GM18858 (cell line): ENCODE measurements at regions not wholly inside any gene's neighbourhood (a gene's known extent, or its start where the extent isn't known, plus 50 kb on each side); places are given as distances from the start of the nearest gene placed in this dataset.
"Not testable (repeated sequence)": the region's sequence is repeated elsewhere in the genome, so short reads cannot be mapped to it uniquely, and the experiment has no call there.

Source experiments
- ATAC-seq: cut with Tn5 transposase; IDR thresholded peaks from one replicate; pipeline ENCODE4 v1.9.1; 2021; ENCODE audit not compliant: unreplicated experiment

DNA sequence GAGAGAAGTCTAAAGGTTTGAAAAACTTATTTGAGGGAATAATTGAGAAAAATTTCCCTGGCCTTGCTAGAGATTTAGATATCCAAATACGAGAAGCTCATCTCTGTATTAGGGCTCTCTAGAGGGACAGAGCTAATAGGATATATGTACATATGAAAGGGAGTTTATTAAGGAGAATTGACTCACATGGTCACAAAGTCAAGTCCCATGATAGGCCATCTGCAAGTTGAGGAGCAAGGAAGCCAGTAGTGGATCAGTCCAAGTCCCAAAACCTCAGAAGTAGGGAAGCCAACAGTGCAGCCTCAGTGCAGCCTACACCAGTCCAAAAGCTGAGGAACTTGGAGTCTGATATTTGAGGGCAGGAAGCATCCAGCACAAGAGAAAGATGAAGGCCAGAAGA, 126.7 kb downstream of the PJA2 start:
- ATAC-seq: not testable (repeated sequence)

DNA sequence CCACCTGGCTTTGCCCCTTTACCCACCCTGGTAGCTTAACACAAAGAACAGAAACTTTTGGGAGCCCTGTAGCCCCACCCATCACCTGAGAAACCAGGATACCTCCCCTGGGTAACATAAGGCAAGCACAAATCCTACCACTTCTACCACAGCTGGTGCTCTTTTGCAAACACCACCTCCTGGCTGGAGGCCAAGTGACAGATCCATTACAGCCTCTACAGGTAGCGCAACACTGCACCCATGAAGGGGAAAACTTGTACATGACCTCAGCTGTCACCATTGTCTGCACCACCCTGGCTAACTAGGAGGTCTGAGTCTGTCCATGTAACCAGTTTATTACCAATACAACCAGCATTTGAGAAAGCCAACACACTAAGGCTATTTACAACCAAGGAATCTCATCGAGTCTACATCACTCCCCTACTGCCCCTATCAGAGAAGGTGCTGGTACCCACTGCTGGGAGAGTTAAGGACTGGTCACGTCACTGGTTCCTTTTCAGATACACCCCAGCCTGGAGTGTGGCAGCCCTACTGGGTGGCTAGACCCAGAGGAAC, 128.6 kb downstream of the PJA2 start:
- no peak for ATAC-seq

DNA sequence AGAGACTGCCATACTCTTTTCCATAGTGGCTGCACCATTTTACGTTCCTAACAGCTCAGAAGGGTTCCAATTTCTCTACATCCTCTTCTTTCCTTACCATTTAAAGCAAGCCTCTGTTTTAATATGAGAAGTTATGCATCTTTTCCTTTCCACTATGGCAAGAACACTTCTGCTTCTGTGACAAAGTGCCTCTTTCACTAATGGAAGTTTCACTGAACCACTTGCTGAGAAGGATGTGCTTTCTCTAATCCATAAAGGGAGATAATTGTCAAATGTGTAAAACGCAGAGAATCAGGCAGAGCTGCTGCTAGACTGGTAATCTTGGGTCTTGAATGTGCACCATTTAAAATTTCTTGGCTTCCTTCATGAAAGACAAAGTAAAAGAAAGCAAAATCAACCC, 131.6 kb downstream of the PJA2 start:
- ATAC-seq: no peak

DNA sequence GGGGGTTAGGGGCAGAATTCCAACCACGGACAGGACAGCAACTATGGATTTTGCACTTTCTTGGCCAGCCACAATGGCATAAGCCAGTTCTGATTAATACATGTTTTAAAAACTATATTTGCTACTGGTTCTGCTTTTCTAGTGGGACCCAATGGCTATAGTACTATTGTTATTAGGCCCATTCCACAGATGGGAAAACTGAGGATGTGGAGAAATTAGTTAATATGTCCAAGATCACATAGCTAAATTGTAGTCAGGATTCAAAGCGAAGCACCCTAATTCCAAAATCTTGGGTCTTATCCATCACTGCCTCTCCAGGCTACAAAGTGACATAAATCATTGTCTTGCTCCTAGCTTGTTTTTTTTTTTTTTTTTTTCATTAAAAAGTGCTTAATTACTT, 133.9 kb downstream of the PJA2 start:
- no peak for ATAC-seq

DNA sequence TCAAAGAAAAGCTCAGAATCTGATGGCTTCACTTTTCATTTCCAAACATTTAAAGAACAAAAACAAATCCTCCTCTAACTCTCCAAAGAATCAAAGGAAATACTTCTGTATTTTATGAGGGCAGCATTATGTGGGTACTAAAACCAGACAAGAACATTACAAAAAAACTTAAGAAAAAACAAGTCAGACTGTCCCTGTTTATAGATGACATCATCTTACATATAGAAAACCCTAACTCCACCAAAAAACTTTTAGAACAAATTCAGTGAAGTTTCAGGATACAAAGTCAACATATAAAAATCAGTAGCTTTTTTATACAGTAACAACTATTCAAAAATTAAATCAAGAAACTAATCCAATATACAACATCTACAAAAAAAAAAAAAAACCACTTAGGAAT, 136.2 kb downstream of the PJA2 start:
- ATAC-seq: no peak

DNA sequence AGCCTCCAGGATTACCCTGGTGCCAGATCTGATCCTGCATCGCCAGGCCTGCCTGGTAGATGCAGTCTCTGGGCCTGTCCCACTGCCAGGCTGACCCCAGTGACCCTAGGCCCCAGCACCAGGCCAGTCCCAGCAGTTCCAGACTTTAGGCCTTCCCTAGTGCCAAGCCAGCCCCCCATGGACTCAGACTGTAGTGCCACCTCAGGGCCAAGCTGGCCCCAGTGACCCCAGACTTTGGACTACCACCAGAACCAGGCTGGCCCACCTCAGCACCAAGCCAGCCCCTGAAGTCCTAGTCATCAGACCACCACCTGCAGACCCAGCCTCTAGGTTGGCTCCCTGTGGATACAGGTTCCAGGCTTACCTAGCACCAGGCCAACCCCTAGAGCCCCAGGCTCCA, 142.5 kb downstream of the PJA2 start:
- no peak for ATAC-seq

DNA sequence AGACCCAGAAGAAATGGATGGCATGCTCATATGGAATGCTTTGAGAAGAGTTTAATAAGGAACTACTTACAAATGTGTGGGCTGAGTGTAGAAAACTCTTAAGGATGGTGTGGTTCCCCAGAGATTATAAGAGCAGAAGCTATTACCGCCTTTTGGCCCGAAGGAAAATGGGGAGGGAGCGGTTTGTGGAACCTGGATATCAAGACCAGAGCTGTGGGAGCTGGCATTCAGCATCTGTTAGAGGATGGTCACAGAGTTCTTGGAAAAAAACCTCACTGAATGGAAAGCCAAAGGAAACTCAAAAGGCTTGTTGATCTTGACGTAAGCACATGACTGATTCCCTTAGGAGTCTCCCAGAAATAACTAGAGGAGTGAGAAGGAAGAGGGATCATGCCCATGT, 151.0 kb downstream of the PJA2 start:
- no peak for ATAC-seq

DNA sequence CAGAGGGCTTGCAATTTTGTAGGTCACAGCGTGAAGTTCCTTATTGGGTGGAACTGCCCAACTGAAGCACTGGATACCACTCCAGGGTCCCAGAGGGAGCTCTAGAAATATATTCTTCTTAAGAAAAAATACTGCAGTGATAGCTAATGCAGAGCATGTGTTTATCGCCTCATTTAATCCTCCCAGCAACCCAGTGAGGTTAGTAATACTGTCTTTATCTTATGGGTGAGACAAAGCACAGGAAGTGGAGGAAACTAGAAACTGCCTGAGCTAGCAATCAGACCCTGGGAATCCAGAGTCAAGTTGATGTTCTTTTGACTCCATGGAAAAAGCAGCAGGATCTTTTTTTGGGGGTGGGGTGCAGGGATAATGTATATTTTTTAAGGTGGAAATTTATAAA, 153.3 kb downstream of the PJA2 start:
- no peak for ATAC-seq

DNA sequence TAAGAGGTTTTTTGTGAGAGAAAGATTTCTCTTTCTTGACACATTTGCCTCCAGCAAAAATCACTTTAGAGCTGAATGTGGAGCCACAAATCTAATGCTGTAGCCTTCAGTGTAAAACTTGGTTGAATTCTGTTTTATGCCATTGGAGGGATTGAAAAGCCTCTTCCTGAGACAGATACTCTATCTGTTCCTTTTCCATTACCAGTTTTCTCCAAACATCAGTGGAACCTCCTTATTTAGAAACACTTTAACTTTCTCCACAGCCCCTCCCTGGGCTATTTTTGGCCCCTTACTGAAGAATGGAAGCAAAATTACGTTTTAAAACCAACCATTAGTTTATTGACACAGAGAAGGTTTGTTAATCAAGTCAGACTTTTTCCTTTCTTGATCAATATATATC, 155.3 kb downstream of the PJA2 start:
- no peak for ATAC-seq

DNA sequence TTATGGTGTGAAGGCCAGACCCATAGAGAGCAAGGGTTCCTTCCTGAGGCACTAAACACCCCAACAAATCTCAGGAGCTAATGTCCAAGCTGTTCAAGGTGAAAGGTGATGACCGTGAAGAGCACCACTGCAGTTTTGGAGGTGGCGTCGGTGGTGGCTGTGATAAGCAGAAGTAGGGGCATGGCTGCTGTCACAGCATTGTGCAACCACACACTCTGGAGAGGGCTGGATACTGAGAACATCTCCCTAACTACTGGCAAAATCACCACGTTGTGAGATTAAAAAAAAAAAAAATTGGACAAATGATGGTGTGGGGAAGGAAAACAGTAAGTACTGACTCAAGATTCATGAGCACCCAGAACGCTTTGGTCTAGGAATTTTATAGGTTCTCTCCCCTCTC, 156.5 kb downstream of the PJA2 start:
- no peak for ATAC-seq

DNA sequence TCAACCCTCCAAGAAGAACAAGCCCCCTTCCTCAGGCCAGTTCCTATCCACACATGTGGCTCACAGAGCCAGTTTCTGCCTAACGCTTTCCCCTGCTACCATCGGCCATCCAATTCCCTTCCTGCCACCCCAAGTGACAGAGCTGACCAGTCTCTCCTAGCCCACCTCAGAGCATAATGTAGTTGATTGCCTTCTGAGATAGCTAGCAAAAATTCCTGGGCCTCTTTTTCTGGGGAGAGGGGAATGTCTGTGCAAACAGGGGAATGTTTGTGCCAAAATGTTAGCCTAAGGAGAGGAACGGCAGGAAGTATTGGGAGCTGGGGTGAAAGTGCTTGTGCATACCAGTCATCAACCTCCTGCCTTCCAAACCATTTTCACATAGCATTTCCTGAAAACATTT, 157.0 kb downstream of the PJA2 start:
- ATAC-seq: no peak

DNA sequence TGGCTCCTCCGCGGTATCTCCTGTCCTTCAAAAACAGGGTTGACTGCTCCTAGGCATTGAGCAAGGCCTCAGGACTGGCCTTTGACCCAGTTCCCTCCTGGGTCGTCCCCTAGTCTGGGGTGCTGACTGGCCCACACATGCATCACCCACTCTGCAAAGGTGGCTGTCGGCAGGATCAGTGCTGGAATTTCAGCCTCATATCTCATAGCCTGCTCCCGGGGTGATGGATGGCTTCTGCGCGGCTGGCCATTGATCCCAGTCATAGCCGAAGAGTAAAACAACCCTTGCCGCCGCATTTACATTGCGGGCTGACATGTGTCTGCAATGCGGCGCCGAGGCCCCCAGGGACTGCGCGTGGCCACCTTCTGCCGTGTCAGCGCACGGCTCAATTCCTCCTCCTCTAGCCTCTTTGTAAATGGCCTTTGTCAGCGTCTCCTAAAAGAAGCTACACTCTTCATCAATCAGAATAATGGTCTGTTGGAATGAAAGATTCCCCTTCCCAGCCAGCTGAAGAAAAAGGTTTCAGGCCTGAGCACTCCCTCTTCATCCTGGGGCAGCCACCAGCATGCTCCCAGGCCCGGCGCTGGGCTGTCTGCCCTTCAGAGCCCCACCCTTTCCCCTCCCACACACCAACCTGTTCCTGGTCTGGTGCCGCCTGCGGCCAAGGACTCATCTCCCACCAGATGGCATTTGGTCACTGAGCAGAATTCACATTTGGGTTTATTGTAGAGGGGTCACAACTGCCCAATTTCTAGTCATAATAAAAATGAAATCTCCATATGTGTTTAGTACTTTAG, 159.0 kb downstream of the PJA2 start:
- ATAC-seq: no peak

DNA sequence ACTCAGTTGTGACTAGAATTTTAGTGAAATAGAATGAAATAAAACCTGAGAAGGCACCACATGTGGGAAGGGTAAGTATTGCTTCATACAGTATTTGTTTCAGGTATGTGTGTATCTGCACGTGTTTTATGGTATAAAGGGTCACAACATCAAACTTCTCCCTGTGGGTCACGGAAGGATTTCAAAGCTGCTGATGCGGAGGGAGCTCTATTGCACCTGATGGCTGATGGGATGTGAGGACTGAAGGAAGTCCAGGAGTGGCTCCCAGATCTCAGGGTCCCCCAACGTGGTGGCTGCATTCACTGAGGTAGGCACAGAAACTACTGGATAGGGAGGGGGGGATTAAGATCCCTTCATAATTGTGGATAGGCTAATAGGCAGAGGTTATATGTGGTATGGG, 159.7 kb downstream of the PJA2 start:
- ATAC-seq: no peak

DNA sequence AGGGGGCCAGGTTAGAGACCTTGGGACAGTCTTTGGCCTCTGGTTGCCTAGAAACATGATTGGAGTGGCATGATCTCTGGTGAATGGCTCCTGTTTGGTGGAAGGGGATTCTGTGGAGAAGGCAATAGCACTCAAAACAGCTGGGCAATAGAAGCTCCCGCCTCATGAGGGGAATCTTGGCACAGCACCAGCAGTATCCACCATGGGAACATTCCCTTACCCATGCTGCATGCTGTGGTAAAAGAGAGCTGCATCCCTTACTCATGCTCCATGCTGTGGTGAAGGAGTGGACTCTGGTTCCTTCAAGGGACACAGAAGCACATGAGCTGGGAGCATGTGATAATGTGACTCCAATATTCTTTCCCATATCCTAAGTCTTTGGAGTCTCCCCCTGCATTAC, 160.6 kb downstream of the PJA2 start:
- no peak for ATAC-seq

DNA sequence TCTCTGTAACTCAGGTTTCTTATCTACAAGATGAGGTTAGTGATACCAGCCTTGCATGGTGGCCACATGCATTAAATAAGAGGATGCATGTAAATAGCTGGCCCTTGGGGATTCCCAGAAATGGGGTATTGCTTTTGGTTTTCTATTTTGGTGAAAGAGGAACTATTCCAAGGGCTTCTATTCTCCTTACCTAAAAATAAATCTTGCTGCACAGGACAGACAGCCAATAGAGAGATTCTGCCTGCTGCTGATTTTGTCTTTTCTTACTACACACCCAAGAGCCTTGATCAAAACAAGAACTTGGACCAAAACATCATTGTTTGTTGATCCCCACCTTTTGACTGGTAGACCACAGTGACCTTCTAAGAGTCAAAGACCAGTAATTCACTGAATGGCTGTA, 161.8 kb downstream of the PJA2 start:
- peak; percentile 77 for ATAC-seq

DNA sequence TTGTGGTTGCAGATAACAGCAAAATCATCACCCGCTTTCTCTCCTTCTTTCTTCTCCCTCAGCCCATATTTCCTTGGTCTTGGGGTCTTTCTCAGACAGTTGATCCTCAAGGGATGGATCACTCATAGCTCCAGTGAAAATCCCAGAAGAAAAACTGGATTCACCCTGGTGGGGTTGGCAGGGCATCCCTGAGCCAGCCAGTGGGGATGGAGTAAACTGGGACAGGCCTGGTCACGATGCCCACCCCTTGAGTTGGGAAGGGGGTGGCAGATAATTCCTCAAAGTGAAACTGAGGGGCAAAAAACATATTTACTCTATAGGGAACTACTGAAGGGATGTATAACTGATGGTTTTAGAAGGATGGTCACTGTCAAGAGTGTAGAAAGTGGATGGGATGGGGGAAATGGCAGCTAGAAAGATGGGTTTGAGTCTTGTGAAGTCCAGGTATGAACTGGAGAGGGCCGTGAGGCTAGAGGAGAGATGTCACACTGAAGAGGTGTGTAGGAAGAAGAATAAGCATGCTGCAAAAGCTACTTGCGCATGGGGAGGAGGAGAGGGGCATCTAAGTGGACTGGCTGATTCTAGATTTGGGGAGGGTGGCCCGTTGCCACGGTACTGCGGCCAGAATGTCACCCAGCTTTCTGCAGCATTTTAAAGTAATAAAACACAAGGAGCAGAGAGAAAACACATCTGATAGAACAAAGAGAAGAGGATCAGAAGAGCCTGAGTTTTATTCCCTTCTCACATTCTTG, 162.8 kb downstream of the PJA2 start:
- ATAC-seq: no peak
